HG03095 (cell line): ENCODE measurements at regions not wholly inside any gene's neighbourhood (a gene's known extent, or its start where the extent isn't known, plus 50 kb on each side); places are given as distances from the start of the nearest gene placed in this dataset.
"Not testable (repeated sequence)": the region's sequence is repeated elsewhere in the genome, so short reads cannot be mapped to it uniquely, and the experiment has no call there.

Experiments
- ATAC-seq: cut with Tn5 transposase; IDR thresholded peaks from one replicate; pipeline ENCODE4 v1.9.1; 2021; ENCODE audit warnings: moderate library complexity; ENCODE audit not compliant: unreplicated experiment

DNA sequence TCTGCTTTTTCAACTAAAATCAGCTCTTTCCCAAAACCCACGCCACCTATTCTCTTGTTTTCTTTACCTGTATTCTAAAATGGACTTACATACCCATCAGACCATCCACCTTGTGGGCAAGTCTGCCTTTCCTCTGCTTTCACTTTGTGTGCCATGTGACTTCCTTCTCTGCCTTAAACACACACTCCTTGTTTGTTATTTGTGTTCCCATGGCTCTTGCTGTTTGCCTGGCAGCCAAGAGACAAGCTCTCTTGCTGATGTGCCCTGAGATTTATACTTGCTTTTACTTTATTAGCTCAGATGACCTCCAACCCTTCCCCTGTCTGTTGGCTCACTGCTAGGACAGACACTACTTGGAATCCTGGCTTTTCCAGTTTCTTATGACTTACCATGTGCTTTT, 309.7 kb upstream of the LRRTM4 start:
- ATAC-seq = no peak

DNA sequence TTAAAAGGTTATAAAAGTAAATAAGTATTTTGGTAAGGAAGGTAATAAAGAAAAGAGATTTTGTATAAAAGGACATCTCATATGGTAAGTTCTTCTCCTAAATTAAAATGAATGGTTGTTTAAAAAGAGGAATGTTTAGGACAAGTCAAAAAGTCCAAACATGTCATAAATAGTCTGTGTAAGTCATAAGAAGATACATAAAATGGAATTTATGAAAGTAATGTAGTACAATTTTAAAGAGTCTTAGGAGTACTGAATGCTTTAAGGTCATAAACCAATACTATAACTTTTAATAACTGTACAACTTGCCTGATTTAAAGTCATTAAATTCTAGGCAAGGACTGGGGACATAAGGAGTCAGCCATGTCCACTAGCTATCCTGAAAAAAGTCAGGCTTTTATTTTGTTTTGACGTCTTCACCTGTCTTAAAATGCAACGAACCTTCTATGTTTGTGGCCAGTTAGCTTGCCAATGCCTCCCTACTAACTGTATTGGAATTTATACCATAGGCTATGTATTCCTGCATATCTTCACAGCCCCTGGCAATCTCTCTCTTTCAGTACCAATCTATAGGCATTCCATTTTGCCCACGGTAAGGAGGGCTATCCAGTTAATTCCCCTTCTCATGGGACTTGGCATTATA, 312.3 kb upstream of the LRRTM4 start:
- no peak for ATAC-seq

DNA sequence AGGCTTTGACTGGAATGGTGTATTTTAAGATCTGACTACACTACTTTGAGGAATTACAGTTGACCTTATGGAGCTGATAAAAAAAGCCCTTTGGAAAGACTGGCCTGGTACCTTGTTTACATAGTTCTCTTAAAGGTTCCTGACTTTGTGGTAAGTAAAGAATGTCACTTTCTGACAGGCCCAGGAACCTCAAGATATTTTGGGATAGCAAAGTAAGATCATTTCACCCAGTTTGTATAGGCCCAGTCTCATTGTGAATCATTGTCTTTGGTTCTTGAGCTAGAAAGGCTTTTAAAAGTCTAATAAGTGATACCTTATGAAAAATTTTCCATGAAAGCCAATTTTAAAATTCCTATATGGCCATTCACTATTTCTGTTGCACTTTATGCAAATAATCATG, 316.3 kb upstream of the LRRTM4 start:
- ATAC-seq = no peak

DNA sequence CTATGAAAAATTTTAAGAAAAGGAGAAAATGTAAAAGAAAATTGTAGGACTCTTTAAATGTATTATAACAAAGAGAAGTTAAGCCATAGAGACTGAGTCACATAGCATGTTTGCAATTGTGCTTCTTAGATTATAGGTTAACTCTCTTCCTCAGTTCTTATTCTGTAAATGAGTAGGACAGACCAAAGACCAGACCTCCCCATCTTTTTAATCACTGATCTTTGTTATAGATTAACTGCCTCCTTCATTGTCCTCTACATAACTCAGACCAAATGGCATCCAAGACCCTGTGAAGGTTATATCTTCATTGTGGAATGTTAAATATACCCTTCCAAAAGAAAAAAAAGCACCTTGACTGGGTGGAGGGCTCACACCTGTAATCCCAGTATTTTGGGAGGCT, 316.9 kb upstream of the LRRTM4 start:
- ATAC-seq = no peak

DNA sequence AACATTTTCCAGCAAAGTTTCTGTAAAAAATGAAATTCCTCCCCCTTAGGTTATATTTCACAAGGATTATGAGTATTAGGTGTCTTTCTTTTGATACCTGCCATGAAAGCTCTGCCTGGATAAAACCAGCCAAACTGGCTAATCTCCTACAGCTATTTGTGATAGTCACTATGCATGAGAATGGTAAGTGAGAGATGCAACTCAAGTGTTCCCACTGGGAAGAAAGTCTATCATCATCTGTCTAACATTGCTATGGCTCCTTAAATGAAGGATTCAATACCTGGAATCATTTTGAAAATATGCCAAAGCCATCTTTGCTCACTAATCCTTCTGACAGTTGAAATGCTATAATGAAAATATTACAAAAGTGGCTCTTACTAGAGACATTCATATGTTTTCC, 339.9 kb upstream of the LRRTM4 start:
- no peak for ATAC-seq

DNA sequence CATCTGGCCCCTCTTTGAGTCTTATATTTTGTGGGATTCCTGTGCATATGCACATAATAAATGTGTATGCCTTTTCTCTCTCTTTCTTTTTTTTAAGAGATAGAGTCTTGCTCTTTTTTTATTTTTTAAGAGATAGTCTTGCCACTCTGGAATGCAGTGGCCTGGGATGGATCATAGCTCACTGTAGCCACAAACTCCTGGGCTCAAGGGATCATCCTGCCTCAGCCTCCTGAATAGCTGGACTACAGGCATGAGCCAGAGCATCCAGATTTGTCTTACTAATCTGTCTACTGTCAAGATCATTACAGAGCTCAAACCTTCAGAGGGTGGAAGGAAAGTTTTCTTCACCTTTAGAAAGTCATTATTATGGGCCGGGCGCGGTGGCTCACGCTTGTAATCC, 342.2 kb upstream of the LRRTM4 start:
- no peak for ATAC-seq

DNA sequence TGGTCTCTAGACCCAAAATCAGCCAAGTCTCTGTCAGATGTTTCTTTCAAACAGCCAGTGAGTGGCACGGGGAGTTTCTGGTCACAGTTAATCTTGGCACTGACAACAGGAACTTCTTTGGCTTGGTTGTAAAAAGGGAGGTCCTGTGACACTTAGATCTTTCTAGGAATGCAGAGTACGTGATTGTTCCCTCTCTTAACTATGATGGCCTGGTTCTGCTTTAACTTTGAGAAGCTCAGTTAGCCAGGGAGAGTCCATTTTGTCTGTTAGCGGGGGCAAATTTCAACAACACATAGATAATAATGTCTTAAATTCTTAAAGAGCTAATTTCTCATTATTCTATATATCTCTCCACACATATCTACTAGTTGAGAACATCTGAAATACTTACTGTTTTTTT, 344.5 kb upstream of the LRRTM4 start:
- no peak for ATAC-seq

DNA sequence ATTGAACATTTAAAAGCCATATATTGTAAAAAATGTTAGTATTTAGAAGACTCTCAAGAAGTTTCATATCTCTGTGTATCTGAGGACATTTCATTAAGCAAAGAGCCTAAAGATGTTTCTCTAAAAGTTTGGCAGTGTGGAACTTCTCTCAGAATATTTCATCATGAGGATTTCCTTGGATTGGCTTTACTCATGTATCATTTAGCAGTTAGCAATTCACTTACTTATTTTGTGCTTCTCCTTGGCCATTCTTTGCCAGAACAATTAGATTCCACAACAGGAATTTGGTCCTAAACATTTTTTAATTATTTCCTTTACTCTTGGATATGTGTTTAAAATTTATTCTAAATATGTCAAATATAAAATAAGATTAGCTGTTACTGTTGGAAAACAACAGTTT, 345.0 kb upstream of the LRRTM4 start:
- ATAC-seq = no peak

DNA sequence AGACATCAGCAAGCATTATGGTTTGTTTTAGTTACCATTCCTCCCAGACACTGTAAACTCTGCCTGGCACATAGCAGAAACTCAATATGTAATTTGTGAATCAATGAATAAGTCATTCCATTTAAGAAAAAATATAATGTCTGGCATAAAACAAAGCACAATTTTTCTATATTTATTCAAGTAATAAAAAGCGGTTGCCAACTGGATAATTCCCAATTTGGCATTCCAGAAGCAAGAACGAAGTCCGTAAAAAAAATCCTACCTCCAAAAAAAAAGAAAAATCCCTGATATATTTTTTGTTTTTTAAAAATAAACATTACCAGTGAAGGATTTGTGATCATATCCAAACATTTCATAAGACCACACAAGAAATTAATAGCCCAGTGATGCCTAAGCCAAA, 351.3 kb upstream of the LRRTM4 start:
- ATAC-seq = no peak

DNA sequence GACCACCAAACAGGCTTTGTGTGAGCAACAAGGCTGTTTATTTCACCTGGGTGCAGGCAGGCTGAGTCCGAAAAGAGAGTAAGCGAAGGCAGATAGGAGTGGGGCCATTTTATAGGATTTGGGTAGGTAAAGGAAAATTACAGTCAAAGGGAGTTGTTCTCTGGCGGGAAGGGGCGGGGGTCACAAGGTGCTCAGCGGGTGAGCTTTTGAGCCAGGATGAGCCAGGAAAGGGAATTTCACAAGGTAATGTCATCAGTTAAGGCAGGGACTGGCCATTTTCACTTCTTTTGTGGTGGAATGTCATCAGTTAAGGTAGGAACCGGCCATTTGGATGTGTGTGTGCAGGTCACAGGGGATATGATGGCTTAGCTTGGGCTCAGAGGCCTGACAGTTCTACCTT, 378.0 kb upstream of the LRRTM4 start:
- ATAC-seq = not testable (repeated sequence)

DNA sequence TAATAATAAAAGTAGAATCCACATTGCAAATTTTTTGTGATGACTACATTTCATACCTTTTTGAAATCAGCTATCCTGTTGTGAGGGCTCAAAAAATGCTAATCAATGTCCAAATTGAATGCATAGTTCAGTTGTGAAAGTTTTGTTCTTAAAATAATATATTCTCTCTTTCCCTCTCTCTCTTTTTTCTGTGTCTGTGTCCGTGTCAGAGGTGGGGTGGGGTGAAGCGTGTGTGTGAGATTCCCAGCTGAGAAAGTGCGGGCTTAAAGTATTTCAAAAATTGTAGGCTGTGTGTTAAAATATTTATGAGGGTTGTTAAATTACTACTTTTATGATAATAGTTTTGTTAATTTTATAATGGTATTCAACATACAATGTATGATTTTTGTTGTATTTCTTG, 388.0 kb upstream of the LRRTM4 start:
- no peak for ATAC-seq

DNA sequence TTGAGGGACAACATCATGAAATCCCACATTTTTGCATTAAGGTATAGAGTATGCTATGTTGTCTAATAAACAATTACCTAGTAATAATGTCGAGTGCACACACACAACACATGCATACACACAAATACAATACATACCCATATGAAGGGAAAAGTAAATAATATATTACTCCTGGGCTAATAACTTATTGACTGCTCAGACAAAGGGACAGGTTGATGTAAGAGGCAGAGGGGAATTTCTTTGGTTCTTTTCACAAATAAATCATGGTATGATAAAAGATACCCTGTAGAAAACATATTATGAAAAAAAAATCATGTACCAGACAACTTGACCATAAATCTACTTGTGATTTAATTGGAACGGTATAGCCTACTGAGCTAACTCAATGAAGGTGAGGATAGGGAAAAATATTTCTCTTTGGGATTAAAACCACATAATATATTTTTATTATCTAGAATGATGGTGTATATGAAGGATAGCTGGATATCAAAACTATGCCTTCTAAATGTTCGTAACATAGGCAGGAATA, 398.7 kb upstream of the LRRTM4 start:
- no peak for ATAC-seq

DNA sequence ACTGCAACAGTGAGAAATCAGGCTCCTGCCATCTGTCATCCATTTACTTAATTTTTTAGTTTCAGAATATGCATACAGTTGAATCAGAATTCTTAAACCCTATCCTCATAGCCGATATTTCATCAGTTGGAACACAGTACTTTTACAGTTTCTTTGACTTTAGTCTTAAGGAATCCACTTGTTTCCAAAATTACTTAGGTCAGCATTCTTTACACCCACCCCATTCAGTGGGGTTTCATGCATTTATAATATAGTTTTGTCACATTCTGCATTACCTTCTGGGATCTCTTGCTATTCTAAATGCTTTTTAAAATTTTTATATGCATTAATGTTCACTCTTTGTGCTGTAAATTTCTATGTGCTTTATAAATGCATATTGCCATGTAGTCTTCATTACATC, 400.4 kb upstream of the LRRTM4 start:
- ATAC-seq = no peak

DNA sequence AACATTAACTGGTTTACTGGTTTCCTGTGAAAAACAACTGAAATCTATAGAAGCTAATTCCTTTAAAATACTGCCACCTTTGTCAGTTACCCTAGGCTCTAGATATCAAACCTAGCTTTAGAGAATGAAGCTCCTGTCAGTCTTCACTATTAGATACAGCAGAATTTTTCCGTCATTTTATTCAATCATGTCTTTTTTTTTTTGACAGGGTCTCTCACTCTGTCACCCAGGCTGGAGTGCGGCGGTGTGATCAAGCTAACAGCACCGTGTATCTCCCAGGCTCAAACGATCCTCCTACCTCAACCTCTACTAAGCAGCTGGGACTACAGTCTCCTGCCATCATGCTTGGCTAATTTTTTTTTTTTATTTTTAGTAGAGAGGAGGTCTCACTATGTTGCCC, 415.2 kb upstream of the LRRTM4 start:
- no peak for ATAC-seq

DNA sequence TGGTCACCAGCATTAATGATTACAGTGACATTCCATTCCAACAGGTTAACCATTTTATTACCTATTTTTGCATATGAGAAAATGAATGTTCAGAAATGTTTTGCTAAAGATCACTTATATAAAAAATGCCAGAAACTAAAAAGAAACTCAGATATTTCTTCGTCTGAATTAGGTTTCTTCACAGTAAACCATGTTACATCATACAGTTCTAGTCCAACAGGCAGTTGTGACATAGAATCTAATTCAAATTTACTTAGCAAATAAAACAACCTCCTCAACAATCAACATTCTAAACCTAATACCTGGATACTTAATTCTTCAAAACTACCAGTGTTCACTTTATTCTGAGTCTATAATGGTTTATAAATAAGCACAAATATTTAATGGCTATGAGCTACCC, 416.3 kb upstream of the LRRTM4 start:
- no peak for ATAC-seq

DNA sequence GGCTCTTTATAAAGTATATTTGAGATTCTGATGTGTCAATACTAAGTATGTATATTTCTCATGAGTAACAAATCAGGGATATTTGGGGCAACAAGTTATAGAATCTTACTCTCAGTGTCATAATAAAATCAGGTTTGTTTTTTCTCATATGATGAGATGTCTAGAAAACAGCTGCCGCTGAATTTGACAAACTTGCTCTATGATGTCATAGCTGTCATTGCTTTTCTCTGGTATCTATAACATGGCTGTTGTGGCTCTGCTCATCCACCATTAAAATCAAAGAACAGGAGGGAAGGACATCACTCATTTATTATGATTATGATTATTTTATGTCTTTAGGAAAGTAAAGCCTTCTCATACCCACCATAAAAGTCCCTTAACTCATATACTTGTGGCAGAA, 417.2 kb upstream of the LRRTM4 start:
- no peak for ATAC-seq

DNA sequence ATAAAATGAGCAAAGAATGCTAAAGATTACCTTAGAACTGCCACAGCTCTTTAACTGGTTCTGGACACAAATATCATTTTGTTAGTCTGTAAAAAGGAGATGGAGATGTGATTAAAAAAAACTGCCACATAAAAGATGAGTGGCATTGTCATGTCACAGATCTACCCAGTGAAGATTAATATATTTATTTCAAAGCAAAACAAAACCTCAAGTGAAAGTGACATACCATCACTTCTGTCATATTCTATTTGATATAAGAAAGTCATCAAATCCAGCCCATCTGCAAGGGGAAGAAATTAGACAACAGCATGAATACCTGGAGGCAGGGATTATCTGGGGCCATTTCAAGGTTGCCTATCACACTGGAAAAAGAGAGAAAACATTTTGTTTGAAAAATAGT, 417.6 kb upstream of the LRRTM4 start:
- no peak for ATAC-seq

DNA sequence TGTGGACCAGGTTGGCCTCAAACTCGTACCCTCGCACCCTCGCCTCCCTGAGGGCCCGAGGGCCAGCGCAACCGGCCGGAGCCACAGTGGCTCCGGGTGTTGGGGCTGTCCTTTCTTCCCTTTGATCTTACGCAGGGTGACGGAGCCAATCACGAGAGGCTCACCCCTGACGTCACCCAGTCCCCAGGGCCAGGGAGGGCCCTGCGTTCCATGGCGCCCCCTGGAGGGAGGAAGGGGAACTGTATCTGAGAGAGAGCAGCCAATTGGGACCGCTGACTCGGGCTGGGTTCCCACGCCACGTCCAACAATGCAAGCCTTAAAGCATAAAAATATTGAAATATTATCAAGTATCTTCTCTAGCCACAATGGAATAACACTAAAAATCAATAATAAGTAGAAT, 432.8 kb upstream of the LRRTM4 start:
- no peak for ATAC-seq

DNA sequence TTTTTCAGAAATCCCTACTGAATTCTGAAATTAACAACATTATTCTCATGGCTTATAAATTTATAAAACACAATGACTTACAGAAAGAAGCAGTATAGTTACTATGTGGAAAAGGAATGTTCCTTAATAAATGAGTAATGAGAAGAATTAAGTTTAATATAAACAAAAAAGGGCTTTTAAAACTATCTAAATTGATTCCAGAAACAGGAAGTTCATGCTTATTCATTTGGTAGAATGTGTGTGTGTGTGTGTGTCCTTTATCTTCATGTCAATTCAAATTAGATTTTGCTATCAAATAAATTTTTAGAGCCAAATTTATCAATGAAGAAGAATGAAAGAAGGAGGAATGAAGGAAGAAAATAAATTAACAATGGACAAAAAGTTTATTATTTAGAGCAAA, 440.8 kb upstream of the LRRTM4 start:
- no peak for ATAC-seq

DNA sequence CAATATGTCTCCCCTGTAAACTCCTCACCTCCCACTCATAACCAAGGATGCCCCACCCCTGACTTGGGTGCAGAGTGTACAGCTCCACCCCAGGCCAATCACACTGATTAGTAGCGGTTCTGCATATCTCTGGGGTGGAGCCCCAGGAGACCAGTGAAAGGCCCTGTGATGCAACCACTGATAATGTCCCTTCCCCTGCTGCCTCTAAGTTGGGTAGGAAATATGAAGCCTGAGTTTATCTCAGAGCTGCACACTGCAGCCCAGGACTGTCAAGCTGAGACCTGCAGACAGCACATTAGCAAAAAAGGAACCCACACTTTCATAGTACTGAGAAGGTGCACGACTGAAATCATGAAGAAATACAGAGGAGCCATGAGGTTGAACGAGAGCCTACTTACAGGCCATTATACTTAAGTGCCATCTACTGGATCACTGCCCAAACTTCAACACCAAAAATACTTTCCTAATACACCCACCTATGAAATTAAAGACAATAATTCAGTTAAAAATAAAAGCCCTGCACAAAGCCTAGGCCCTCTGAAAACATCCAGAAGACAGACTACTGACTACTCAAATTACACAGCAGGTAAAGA, 455.4 kb upstream of the LRRTM4 start:
- no peak for ATAC-seq

DNA sequence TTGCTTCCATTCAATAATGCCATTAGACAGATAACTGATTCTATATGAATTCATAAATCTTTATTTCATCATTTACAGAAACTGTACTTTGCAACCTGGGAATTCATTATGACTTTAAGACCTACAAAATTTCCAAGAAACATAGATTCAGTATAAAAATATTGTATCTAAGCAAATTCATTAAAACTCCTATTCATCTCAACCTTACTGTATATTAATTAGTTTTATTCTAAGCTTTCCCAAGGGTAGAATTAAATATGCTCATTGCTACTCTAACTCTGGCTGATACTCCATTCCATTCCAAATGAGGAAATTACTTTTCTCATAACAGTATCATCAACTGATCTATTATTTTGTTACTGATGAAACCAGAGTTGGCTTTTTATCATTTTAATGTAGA, 473.0 kb upstream of the LRRTM4 start:
- no peak for ATAC-seq

DNA sequence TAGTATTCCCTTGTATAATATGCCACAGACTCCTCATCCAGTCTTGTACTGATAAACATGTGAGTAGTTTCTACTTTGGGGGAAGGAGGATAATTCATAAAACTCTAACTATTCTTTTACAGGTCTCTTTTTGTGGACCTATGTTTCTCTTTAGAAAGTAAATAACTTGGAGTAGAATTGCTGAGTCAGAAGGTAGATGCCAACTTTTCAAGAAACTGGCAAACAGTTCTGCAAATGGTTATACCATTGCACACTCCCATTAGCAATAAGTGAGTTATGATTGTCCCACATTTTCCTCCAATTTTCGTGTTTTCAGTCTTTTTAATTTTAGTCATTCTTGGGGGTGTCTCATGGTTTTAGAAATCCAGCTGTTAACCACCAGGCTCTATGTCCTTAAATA, 477.2 kb upstream of the LRRTM4 start:
- no peak for ATAC-seq

DNA sequence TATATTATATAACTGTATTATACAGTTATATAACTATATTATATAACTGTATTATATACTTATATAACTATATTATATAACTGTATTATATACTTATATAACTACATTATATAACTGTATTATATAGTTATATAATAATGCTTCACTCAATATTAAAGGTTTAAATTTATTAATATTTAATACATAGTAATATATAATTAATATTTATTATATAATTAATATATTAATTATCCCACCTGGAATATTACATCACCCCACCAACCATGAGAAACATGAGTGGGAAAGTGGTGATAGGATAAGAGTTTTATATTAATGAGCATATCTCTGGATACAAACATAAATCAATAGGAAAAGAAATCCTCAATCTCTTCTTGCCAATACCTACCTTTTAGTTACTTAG, 487.1 kb upstream of the LRRTM4 start:
- ATAC-seq = no peak
